AG04449 (cell line): ENCODE measurements at regions not wholly inside any gene's neighbourhood (a gene's known extent, or its start where the extent isn't known, plus 50 kb on each side); places are given as distances from the start of the nearest gene placed in this dataset.

Source experiments
- CTCF ChIA-PET: fragments of 350-600 bp; formaldehyde crosslinking; extraction: SDS; loops from one replicate; lab custom pipeline; 2021; ENCODE audit warnings: antibody characterized with exemption; lab: Yijun Ruan, JAX
- POLR2A ChIA-PET: fragments of 400-600, 350-600 bp; formaldehyde crosslinking; extraction: SDS; loops from one replicate; lab custom pipeline; 2020; ENCODE audit warnings: antibody characterized with exemption, inconsistent platforms; lab: Yijun Ruan, JAX
- DNase-seq: peaks from one replicate; pipeline ENCODE4 v3.0.0-alpha.2; 2010; ENCODE audit warnings: low read depth, low spot score
- H3K4me3 ChIP-seq: 2 replicates; pipeline ENCODE4 v1.5.1; 2011; ENCODE audit warnings: low read depth, mild to moderate bottlenecking, control low read depth, low read length
- TF ChIP-seq, protein P1 (sequence below): IDR thresholded peaks from one replicate; pipeline ENCODE4 v1.5.1; 2011; ENCODE audit warnings: mild to moderate bottlenecking, moderate library complexity, low read length, control low read depth, inconsistent platforms; ENCODE audit not compliant: insufficient read depth; ENCODE audit errors: missing control alignments

DNA sequence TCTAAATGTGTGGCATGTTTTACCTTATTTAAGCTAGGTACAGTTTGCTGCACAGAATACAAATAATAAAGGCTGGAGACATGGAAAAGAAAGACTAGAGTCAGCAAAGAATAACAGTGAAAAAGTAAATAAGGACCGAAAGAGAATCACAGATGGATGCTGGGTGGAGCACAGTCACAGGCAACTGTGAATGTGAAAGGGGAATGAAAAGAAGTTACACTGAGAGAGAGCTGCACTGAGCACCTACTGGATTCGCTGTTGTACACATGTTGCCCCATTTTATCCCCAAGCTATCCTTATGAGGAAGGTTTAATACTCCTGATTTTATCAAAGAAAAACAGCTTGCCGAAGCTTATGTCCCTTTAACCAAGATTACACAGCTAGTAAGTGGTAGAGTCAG, 165.4 kb upstream of the RGMB start:
- H3K4me3 ChIP-seq, result no peak overlapping the region
- ChIA-PET CTCF (no interaction called here), POLR2A (no interaction called here)
- no peak for DNase-seq
- TF ChIP-seq, protein P1, sequence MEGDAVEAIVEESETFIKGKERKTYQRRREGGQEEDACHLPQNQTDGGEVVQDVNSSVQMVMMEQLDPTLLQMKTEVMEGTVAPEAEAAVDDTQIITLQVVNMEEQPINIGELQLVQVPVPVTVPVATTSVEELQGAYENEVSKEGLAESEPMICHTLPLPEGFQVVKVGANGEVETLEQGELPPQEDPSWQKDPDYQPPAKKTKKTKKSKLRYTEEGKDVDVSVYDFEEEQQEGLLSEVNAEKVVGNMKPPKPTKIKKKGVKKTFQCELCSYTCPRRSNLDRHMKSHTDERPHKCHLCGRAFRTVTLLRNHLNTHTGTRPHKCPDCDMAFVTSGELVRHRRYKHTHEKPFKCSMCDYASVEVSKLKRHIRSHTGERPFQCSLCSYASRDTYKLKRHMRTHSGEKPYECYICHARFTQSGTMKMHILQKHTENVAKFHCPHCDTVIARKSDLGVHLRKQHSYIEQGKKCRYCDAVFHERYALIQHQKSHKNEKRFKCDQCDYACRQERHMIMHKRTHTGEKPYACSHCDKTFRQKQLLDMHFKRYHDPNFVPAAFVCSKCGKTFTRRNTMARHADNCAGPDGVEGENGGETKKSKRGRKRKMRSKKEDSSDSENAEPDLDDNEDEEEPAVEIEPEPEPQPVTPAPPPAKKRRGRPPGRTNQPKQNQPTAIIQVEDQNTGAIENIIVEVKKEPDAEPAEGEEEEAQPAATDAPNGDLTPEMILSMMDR, result no peak

DNA sequence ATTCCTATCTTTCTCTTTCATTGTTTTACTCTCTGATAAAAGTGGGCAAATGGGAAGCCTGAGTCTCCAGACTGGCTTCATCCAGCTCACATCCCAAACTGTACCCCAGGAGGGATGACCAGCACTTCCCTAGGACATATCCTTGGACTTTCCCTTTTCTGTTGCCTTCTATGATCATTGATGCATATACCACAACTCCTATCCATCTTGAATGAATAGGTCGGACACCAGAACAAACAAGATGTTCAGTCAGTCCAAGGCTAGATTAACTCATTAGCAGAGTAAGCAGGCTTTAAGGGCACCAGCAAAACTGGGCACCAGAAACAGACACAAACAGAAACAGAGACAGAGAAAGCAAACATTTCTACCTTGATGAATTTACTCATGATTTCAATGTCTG, 159.1 kb upstream of the RGMB start:
- CTCF ChIA-PET, result interaction anchor here (1.2 kb wide), 1 partner anchor 12 kb away, joined by 3 read pairs; no protein-coding TSS in a partner anchor
- DNase-seq, result no peak
- POLR2A ChIA-PET, result no interaction called here

DNA sequence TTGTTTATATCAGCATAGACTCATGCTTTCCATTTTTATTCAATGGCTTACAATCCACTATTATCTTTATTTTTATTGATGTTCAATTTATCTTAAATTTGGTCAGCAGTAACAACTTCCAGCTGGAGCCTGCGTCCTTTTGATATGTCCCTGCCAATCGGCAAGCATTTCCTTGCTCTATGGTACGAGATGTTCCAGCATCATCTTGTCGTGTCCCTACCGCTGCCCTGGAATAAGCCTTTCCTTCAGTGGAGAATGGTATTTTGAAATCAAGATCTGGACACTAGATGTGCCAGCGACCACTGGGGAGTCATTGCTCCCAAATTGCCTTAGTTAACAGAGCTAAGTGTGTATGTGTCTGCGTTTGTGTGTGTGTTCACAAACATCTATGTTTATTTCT, 151.6 kb upstream of the RGMB start:
- ChIA-PET POLR2A (no interaction called here), CTCF (no interaction called here)
- TF ChIP-seq, protein P1, result no peak
- DNase-seq, result no peak
- H3K4me3 ChIP-seq, result no peak overlapping the region

More for the DNA sequence above, 159.1 kb upstream of the RGMB start:
- TF ChIP-seq, protein P1, result no peak
- no peak overlapping the region for H3K4me3 ChIP-seq

DNA sequence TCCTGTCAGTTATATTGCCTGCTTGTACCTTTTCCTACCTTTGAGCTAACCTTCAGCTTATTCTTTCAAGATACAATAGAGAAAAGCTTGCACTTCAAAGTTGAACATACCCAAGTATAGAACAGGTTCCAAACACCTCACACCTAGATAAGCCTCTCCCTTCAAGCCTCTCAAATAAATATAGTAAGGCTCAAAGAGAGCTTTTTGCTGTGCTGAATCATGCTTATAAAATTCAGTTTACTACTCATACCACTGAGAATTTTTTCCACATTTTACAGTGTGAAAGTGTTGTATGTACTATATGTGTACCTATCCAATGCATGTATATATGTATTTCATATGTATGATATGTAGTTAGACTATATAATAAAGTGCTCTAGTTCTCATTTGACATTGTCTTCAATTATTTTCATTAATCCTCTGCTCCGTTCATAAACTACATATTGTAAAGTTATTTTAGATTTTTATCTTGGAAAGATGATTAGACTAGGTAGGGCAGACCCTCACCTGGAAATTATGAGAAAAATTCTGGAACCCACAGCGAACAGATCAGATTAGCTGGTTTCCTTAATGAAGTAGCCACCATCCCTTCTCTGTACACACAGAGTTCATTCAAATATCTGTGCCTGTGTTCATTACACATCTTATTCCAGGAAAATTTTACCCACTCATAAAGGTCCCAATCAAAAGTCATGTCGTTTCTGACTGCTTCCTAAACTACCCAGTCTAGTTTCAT, 149.2 kb upstream of the RGMB start:
- ChIA-PET CTCF (no interaction called here), POLR2A (no interaction called here)
- no peak for DNase-seq
- no peak overlapping the region for H3K4me3 ChIP-seq
- TF ChIP-seq, protein P1, result no peak

DNA sequence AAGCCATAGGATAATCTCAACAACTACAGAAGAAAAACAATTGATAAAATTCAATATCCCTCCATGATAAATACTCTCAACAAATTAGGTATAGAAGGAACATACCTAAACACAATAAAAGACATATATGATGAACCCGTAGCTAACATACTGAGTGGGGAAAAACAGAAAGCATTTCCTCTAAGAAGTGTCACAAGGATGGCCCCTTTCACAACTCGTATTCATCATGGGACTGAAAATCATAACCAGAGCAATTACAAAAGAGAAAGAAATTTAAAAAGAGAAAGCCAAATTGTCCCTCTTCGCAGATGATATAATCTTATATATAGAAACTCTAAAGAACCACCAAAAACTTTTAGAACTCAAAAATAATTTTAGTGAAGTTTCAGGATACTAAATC, 146.3 kb upstream of the RGMB start:
- DNase-seq, result no peak
- no peak overlapping the region for H3K4me3 ChIP-seq
- CTCF ChIA-PET, result interaction anchor here (1.1 kb wide), 1 partner anchor 13 kb away, joined by 3 read pairs; no protein-coding TSS in a partner anchor
- TF ChIP-seq, protein P1, result no peak
- POLR2A ChIA-PET, result no interaction called here

DNA sequence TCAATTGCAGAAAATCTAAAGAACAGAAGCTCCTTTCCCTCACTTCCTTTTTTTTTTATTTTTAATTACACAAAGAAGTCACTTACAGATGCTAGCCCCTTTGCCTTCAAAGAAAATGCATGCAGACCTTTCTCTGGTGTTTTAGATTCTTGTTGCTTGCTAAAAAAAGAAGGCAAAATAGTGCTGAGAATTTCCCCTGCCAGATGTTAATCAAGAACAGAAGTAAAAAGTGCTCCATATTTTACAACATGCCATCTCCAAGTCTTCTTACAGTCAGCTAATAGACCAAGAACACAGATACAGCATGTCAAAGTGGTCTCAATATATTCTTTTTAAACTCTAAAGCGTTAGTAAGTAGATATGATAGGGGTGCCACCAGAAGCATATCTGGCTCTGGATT, 142.8 kb upstream of the RGMB start:
- CTCF ChIA-PET, result interaction anchor here (0.7 to 1.5 kb wide), 3 partner anchors 8 to 138 kb away, joined by 3 to 5 read pairs (median 3); no protein-coding TSS in a partner anchor
- TF ChIP-seq, protein P1, result no peak
- H3K4me3 ChIP-seq, result no peak overlapping the region
- no peak for DNase-seq
- POLR2A ChIA-PET, result interaction anchor here (0.6 to 2.0 kb wide), 2 partner anchors 138 to 146 kb away, joined by 5 to 8 read pairs; no protein-coding TSS in a partner anchor
